ENCODE measurements at regions not wholly inside any gene's neighbourhood (a gene's known extent, or its start where the extent isn't known, plus 50 kb on each side); places are given as distances from the start of the nearest gene placed in this dataset.

DNA sequence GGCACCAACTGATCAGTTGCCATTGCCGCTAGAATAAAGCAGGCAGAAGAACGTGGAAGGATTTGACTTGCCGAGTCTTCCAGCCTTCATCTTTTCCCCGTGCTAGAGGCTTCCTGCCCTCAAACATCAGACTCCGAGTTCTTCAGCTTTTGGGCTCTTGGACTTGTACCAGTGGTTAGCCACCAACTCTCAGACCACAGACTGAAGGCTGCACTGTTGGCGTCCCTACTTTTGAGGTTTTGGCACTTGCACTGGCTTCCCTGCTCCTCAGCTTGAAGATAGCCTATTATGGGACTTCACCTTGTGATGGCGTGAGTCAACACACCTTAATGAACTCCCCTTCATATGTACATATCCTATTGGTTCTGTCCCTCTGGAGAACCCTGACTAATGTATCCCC lies 57.3 kb upstream of the KCND2 start:
- no peak overlapping the region for H3K27ac ChIP-seq (ENCODE audit: control insufficient read depth, insufficient read depth)
- no TSS peak for BruUV-seq (replicated peaks)
- H3K36me3 ChIP-seq (ENCODE audit: control insufficient read depth in 2 of 2, insufficient read depth in 2 of 2, low read length in 1 of 2): no peaks in the 10 kb centered on the region
- FAIRE-seq: no peak
- H3K4me2 ChIP-seq (ENCODE audit: control insufficient read depth, insufficient read depth): no peak overlapping the region
- intact Hi-C loops (cut with micrococcal nuclease; ENCODE audit: unreplicated experiment) (no loop called here), in situ Hi-C loops (cut with MboI) (no loop called here)
- H3K9ac ChIP-seq (ENCODE audit: control insufficient read depth, insufficient read depth, low read length): no peak overlapping the region
- H3K9me3 ChIP-seq (replicated peaks; ENCODE audit: control insufficient read depth, insufficient read depth, low read length): no peaks in the 10 kb centered on the region
- no peak for DNase-seq (ENCODE audit: low read depth, low spot score)
- H2AFZ ChIP-seq (ENCODE audit: control insufficient read depth, low read depth, low read length): no peak overlapping the region
- H3K27me3 ChIP-seq (replicated peaks in 1 of 2; ENCODE audit: control insufficient read depth in 2 of 2, insufficient read depth in 2 of 2, low read length in 1 of 2): 0 out of 4 replicates have a peak, but pooled peaks cover 0 to 2% of the 10 kb centered on the region in 2 experiments
- CTCF ChIA-PET: interaction anchor here (0.7 kb wide), 1 partner anchor 382 kb away, joined by 3 read pairs; no protein-coding TSS in a partner anchor
- H3K4me3 ChIP-seq: no peak overlapping the region
- POLR2A ChIA-PET: no interaction called here
- H3K4me1 ChIP-seq (ENCODE audit: control insufficient read depth, insufficient read depth, low read length): no peaks in the 10 kb centered on the region
- TF ChIP-seq, protein P1, sequence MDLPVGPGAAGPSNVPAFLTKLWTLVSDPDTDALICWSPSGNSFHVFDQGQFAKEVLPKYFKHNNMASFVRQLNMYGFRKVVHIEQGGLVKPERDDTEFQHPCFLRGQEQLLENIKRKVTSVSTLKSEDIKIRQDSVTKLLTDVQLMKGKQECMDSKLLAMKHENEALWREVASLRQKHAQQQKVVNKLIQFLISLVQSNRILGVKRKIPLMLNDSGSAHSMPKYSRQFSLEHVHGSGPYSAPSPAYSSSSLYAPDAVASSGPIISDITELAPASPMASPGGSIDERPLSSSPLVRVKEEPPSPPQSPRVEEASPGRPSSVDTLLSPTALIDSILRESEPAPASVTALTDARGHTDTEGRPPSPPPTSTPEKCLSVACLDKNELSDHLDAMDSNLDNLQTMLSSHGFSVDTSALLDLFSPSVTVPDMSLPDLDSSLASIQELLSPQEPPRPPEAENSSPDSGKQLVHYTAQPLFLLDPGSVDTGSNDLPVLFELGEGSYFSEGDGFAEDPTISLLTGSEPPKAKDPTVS (IDR thresholded peaks at IDR 0.05; ENCODE audit: low read depth, low read length): no peak
- TF ChIP-seq, protein P2, sequence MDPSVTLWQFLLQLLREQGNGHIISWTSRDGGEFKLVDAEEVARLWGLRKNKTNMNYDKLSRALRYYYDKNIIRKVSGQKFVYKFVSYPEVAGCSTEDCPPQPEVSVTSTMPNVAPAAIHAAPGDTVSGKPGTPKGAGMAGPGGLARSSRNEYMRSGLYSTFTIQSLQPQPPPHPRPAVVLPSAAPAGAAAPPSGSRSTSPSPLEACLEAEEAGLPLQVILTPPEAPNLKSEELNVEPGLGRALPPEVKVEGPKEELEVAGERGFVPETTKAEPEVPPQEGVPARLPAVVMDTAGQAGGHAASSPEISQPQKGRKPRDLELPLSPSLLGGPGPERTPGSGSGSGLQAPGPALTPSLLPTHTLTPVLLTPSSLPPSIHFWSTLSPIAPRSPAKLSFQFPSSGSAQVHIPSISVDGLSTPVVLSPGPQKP (IDR thresholded peaks at IDR 0.05; ENCODE audit: low read depth, low read length): no peak
- TF ChIP-seq CBX3 (IDR thresholded peaks at IDR 0.05; ENCODE audit: borderline replicate concordance, low read depth): no peak
- no peak for TF ChIP-seq FOXM1 (IDR thresholded peaks at IDR 0.05; ENCODE audit: low read depth, low read length)
- TF ChIP-seq, protein P3, sequence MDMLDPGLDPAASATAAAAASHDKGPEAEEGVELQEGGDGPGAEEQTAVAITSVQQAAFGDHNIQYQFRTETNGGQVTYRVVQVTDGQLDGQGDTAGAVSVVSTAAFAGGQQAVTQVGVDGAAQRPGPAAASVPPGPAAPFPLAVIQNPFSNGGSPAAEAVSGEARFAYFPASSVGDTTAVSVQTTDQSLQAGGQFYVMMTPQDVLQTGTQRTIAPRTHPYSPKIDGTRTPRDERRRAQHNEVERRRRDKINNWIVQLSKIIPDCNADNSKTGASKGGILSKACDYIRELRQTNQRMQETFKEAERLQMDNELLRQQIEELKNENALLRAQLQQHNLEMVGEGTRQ (IDR thresholded peaks at IDR 0.05; ENCODE audit: borderline replicate concordance, low read depth, low read length): no peak
- no peak for TF ChIP-seq BMI1 (IDR thresholded peaks at IDR 0.05; ENCODE audit: borderline replicate concordance)
- TF ChIP-seq POLR2AphosphoS2 (IDR thresholded peaks at IDR 0.05; ENCODE audit: low read depth, low read length): no peak
- TF ChIP-seq HDAC2 (IDR thresholded peaks at IDR 0.05): no peak
- no peak for TF ChIP-seq CHD2 (IDR thresholded peaks at IDR 0.05; ENCODE audit: borderline replicate concordance, low read depth, low read length)
- ATAC-seq: no peak
- no peaks in the 10 kb centered on the region for H3K79me2 ChIP-seq (ENCODE audit: control insufficient read depth, insufficient read depth, low read length)
- RAD21 ChIA-PET (ENCODE audit: unreplicated experiment): no interaction called here
- 53% methylated on average over 7 of the region's 7 CpGs for WGBS (ENCODE audit: insufficient coverage, insufficient replicate concordance, low lambda C conversion rate, missing lambda C conversion rate)
- SMC1A ChIA-PET (ENCODE audit: uncharacterized antibody, unreplicated experiment): interaction anchor here (1.3 kb wide), 1 partner anchor 11 kb away, joined by 3 read pairs; no protein-coding TSS in a partner anchor
- no peaks in the 10 kb centered on the region for H4K20me1 ChIP-seq (ENCODE audit: control insufficient read depth, insufficient read depth)
